ENCODE measurements at regions not wholly inside any gene's neighbourhood (a gene's known extent, or its start where the extent isn't known, plus 50 kb on each side); places are given as distances from the start of the nearest gene placed in this dataset.

GRCh38 chr6:74070091-74070490 lies 374.1 kb downstream of the CD109 start:
- H3K27ac ChIP-seq (ENCODE audit: low read length) = no peak overlapping the region
- H3K36me3 ChIP-seq (ENCODE audit: insufficient read depth, low read depth, low read length) = no peaks in the 10 kb centered on the region
- no peaks in the 10 kb centered on the region for H3K9me3 ChIP-seq (ENCODE audit: insufficient read depth, low read depth, low read length)
- no peak overlapping the region for H3K4me3 ChIP-seq (ENCODE audit: low read length)
- no peaks in the 10 kb centered on the region for H3K4me1 ChIP-seq (ENCODE audit: insufficient read depth, low read length)
- no peak overlapping the region for H3K9ac ChIP-seq (ENCODE audit: low read depth, low read length)
- no peaks in the 10 kb centered on the region for H3K27me3 ChIP-seq (ENCODE audit: insufficient read depth, low read length)

DNA sequence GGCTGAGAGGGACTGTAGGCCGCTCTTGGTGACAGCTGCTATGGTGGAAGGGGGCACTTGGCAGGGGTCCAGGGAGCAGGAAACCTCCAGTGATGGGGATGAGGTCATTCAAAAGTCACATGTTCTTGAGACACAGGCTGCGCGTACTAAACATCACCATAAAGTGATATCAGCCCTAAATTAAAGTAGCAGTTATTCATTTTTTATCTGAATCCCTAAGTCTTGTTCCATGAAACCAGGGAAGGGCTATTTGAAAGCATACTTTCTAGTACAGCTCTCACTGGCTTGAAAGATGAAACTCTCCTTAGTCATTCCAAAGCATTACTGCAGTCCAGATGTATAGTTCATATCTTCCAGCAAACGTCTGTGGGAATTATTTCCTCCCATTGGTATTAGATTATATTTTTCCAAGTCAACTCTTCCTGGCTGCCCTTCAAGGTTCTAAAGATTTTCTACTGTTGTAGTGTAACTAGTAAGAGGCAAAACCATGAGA lies 373.1 kb downstream of the CD109 start:
- H3K36me3 ChIP-seq (ENCODE audit: insufficient read depth, low read depth, low read length) = no peaks in the 10 kb centered on the region
- H3K9me3 ChIP-seq (ENCODE audit: insufficient read depth, low read depth, low read length) = no peaks in the 10 kb centered on the region
- no peaks in the 10 kb centered on the region for H3K4me1 ChIP-seq (ENCODE audit: insufficient read depth, low read length)
- no peak overlapping the region for H3K27ac ChIP-seq (ENCODE audit: low read length)
- no peak overlapping the region for H3K4me3 ChIP-seq (ENCODE audit: low read length)
- no peak overlapping the region for H3K9ac ChIP-seq (ENCODE audit: low read depth, low read length)
- H3K27me3 ChIP-seq (ENCODE audit: insufficient read depth, low read length) = no peaks in the 10 kb centered on the region

DNA sequence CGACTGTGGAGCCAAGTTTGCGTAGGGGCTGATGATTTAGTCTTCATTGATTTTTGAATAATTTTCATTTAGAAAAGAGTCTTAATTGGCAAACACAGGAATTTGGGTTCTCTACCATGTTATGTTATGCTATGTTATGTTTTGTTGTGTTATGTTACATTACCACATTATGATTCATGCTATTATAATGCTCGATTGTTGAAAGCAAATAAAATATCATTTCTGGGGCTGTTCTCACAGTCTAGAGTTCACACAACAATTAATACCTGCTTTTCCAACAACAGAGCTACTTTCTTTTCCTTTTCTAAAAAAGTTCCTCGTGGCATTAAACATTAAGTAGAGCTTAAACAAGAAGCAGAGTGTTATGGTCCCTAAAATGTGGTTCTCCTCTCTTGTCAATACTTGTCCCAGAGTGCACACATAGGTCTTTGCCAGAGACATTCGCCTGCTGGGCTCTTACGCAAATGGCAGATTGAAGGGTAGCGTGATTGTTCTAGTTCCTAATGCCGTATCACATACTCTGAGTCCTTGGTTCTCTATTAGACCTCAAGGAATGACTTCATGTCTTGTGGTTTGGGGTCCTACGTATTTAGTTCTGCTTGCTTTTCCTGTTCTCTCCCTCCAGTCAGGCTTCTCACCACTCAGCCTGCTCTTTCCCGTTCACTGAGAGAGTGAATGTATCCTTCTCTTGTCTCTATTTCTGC lies 370.3 kb downstream of the CD109 start:
- Histone ChIP-seq H3K9ac (ENCODE audit: low read depth, low read length) (no peak overlapping the region), H3K27me3 (ENCODE audit: insufficient read depth, low read length) (no peaks in the 10 kb centered on the region), H3K9me3 (ENCODE audit: insufficient read depth, low read depth, low read length) (no peaks in the 10 kb centered on the region), H3K27ac (ENCODE audit: low read length) (no peak overlapping the region), H3K36me3 (ENCODE audit: insufficient read depth, low read depth, low read length) (no peaks in the 10 kb centered on the region), H3K4me3 (ENCODE audit: low read length) (no peak overlapping the region), H3K4me1 (ENCODE audit: insufficient read depth, low read length) (no peaks in the 10 kb centered on the region)

DNA sequence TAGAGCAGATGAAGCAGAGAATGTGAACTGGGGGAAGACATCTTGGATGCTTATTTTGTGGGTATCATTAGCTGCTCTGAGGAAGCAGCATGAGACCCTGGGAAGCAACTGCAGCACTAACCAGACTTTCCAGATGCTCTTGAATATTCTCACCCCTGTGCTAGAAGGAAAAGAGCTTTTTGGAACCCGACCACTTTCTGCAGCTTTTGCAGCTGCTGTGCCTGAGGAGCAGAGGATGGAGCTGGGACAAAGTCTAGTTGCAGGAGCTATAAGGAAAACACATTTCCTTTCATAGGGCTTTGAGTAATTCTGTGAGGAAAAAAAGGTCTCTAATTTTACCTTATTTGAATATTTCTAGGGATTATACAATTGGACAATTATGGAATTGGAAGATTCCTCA lies 369.7 kb downstream of the CD109 start:
- Histone ChIP-seq H3K36me3 (ENCODE audit: insufficient read depth, low read depth, low read length) (no peaks in the 10 kb centered on the region), H3K9me3 (ENCODE audit: insufficient read depth, low read depth, low read length) (no peaks in the 10 kb centered on the region), H3K4me3 (ENCODE audit: low read length) (no peak overlapping the region), H3K27me3 (ENCODE audit: insufficient read depth, low read length) (no peaks in the 10 kb centered on the region), H3K9ac (ENCODE audit: low read depth, low read length) (no peak overlapping the region), H3K4me1 (ENCODE audit: insufficient read depth, low read length) (no peaks in the 10 kb centered on the region), H3K27ac (ENCODE audit: low read length) (no peak overlapping the region)

GRCh38 chr6:74063391-74063790 lies 367.4 kb downstream of the CD109 start:
- no peaks in the 10 kb centered on the region for H3K9me3 ChIP-seq (ENCODE audit: insufficient read depth, low read depth, low read length)
- no peak overlapping the region for H3K9ac ChIP-seq (ENCODE audit: low read depth, low read length)
- no peak overlapping the region for H3K27ac ChIP-seq (ENCODE audit: low read length)
- no peak overlapping the region for H3K4me3 ChIP-seq (ENCODE audit: low read length)
- H3K4me1 ChIP-seq (ENCODE audit: insufficient read depth, low read length) = 0 out of 2 replicates have a peak, but pooled peaks cover 2% of the 10 kb centered on the region
- H3K27me3 ChIP-seq (ENCODE audit: insufficient read depth, low read length) = no peaks in the 10 kb centered on the region
- no peaks in the 10 kb centered on the region for H3K36me3 ChIP-seq (ENCODE audit: insufficient read depth, low read depth, low read length)

DNA sequence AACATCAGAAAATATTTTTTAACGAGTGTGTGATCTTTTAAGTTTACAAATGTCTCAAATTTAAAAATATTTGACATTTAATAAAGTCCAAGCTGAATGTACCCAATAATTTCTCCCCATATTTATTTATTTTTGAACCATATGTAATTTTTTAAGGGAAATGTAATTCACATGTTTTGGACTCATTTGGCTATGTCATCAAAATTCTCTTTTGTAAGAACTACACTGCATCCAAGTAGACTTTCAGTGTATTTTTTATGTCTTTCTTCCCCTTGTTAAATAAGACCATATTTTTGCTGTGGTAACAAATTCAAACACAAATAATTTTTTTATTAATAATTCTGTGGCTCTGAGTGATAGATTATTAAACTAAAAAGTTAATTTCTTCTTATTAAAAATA lies 365.2 kb downstream of the CD109 start:
- Histone ChIP-seq H3K9me3 (ENCODE audit: insufficient read depth, low read depth, low read length) (peaks cover 2% of the 10 kb centered on the region; the same call in 1 of the 2 replicates), H3K9ac (ENCODE audit: low read depth, low read length) (no peak overlapping the region), H3K27me3 (ENCODE audit: insufficient read depth, low read length) (no peaks in the 10 kb centered on the region), H3K4me3 (ENCODE audit: low read length) (no peak overlapping the region), H3K36me3 (ENCODE audit: insufficient read depth, low read depth, low read length) (no peaks in the 10 kb centered on the region), H3K27ac (ENCODE audit: low read length) (no peak overlapping the region), H3K4me1 (ENCODE audit: insufficient read depth, low read length) (0 out of 2 replicates have a peak, but pooled peaks cover 2% of the 10 kb centered on the region)

GRCh38 chr6:74060354-74060753 lies 364.4 kb downstream of the CD109 start:
- H3K4me3 ChIP-seq (ENCODE audit: low read length) = no peak overlapping the region
- H3K4me1 ChIP-seq (ENCODE audit: insufficient read depth, low read length) = 0 out of 2 replicates have a peak, but pooled peaks cover 2% of the 10 kb centered on the region
- no peak overlapping the region for H3K27ac ChIP-seq (ENCODE audit: low read length)
- H3K27me3 ChIP-seq (ENCODE audit: insufficient read depth, low read length) = no peaks in the 10 kb centered on the region
- H3K9ac ChIP-seq (ENCODE audit: low read depth, low read length) = no peak overlapping the region
- H3K36me3 ChIP-seq (ENCODE audit: insufficient read depth, low read depth, low read length) = no peaks in the 10 kb centered on the region
- H3K9me3 ChIP-seq (ENCODE audit: insufficient read depth, low read depth, low read length) = peaks cover 2% of the 10 kb centered on the region; the same call in 1 of the 2 replicates

- Histone ChIP-seq H3K27ac (ENCODE audit: low read length) (no peak overlapping the region), H3K9me3 (ENCODE audit: insufficient read depth, low read depth, low read length) (peaks cover 2% of the 10 kb centered on the region; the same call in 1 of the 2 replicates), H3K4me1 (ENCODE audit: insufficient read depth, low read length) (0 out of 2 replicates have a peak, but pooled peaks cover 2% of the 10 kb centered on the region), H3K9ac (ENCODE audit: low read depth, low read length) (no peak overlapping the region), H3K4me3 (ENCODE audit: low read length) (no peak overlapping the region), H3K27me3 (ENCODE audit: insufficient read depth, low read length) (no peaks in the 10 kb centered on the region), H3K36me3 (ENCODE audit: insufficient read depth, low read depth, low read length) (no peaks in the 10 kb centered on the region)
Measured at GRCh38 chr6:74058606-74059005, 362.6 kb downstream of the CD109 start.

DNA sequence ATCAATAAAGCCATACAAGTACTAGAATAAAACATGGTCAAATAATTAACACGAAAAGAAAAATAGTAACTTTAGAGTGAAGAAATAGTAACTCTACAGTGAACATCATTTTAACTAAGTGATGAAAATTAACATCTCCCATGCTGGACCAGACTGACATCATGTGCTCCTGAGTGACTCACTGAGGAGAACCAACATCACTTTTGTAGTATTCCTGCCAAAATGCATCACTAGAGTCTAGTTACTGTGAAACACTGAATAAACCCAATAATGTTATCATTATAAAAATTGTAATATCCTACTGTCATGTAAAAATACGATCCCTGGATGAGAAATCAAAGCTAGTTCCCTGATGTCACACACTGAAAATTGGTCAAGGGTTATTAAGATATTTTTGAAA lies 361.3 kb downstream of the CD109 start:
- H3K4me1 ChIP-seq (ENCODE audit: insufficient read depth, low read length) = 0 out of 2 replicates have a peak, but pooled peaks cover 2% of the 10 kb centered on the region
- no peak overlapping the region for H3K4me3 ChIP-seq (ENCODE audit: low read length)
- H3K36me3 ChIP-seq (ENCODE audit: insufficient read depth, low read depth, low read length) = no peaks in the 10 kb centered on the region
- no peak overlapping the region for H3K27ac ChIP-seq (ENCODE audit: low read length)
- peaks cover 2% of the 10 kb centered on the region; the same call in 1 of the 2 replicates for H3K9me3 ChIP-seq (ENCODE audit: insufficient read depth, low read depth, low read length)
- H3K27me3 ChIP-seq (ENCODE audit: insufficient read depth, low read length) = no peaks in the 10 kb centered on the region
- no peak overlapping the region for H3K9ac ChIP-seq (ENCODE audit: low read depth, low read length)

- H3K9ac ChIP-seq (ENCODE audit: low read depth, low read length) = no peak overlapping the region
- H3K27me3 ChIP-seq (ENCODE audit: insufficient read depth, low read length) = no peaks in the 10 kb centered on the region
- H3K4me1 ChIP-seq (ENCODE audit: insufficient read depth, low read length) = no peaks in the 10 kb centered on the region
- H3K27ac ChIP-seq (ENCODE audit: low read length) = no peak overlapping the region
- H3K36me3 ChIP-seq (ENCODE audit: insufficient read depth, low read depth, low read length) = no peaks in the 10 kb centered on the region
- no peak overlapping the region for H3K4me3 ChIP-seq (ENCODE audit: low read length)
- H3K9me3 ChIP-seq (ENCODE audit: insufficient read depth, low read depth, low read length) = peaks cover 2% of the 10 kb centered on the region; the same call in 1 of the 2 replicates
Measured at GRCh38 chr6:74054190-74054589, 358.2 kb downstream of the CD109 start.

- H3K27ac ChIP-seq (ENCODE audit: low read length) = no peak overlapping the region
- no peaks in the 10 kb centered on the region for H3K27me3 ChIP-seq (ENCODE audit: insufficient read depth, low read length)
- H3K36me3 ChIP-seq (ENCODE audit: insufficient read depth, low read depth, low read length) = no peaks in the 10 kb centered on the region
- H3K9me3 ChIP-seq (ENCODE audit: insufficient read depth, low read depth, low read length) = no peaks in the 10 kb centered on the region; the same call in 1 of the 2 replicates
- no peak overlapping the region for H3K4me3 ChIP-seq (ENCODE audit: low read length)
- no peaks in the 10 kb centered on the region for H3K4me1 ChIP-seq (ENCODE audit: insufficient read depth, low read length)
- no peak overlapping the region for H3K9ac ChIP-seq (ENCODE audit: low read depth, low read length)
Measured at GRCh38 chr6:74050921-74051320, 354.9 kb downstream of the CD109 start.

DNA sequence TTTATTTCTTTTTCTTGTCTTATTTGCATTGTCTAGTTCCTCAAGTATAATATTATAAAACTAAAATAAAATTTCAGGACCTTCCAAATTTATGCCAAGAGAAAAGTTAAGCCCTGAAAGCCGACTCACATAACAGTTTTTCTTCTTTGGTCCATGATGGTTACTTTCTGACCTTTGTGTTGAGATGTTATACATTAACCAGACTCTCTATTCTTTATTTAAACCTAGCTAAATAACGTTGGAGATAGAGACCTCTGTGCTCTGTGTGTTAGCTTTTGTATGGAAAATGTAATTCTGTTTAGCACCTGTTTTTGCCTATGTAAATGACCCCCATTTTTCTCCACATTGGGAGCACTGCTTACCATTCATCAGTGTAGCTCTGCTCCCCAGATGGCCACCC lies 352.4 kb downstream of the CD109 start:
- Histone ChIP-seq H3K27ac (ENCODE audit: low read length) (no peak overlapping the region), H3K27me3 (ENCODE audit: insufficient read depth, low read length) (no peaks in the 10 kb centered on the region), H3K9ac (ENCODE audit: low read depth, low read length) (no peak overlapping the region), H3K4me1 (ENCODE audit: insufficient read depth, low read length) (no peaks in the 10 kb centered on the region), H3K4me3 (ENCODE audit: low read length) (no peak overlapping the region), H3K36me3 (ENCODE audit: insufficient read depth, low read depth, low read length) (no peaks in the 10 kb centered on the region), H3K9me3 (ENCODE audit: insufficient read depth, low read depth, low read length) (no peaks in the 10 kb centered on the region; the same call in 1 of the 2 replicates)

All from iPS-20b (cell line).